ENCODE measurements at regions not wholly inside any gene's neighbourhood (a gene's known extent, or its start where the extent isn't known, plus 50 kb on each side); places are given as distances from the start of the nearest gene placed in this dataset.

DNA sequence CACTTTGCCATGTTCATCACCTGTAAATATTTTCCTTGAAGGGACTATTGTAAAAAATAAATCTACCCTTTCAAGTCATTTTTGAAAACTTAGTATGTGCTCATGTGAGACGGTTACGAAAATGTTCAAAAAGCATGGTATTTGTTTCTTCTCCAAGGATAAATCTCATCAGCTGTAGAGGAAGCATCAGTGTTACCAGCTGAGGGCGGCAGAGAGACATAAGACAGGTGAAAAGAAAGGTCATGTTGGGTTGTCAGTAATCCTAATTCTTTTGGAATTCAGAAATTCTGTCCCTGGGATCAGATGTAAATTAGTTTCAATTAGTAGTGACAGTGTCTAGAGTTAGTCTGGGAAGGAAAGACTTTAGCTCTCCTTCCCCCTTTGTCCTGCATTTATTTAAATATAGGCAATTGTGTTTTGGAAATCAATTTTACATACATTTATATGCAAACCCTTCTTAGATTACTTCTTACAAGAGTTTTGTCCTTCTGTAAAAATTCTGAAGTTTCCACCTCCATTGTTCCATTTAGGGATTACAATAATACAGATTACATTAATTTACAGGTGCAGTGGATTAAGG is 791.9 kb upstream of the CDH6 start:
- no peaks in the 10 kb centered on the region for H3K4me1 ChIP-seq (ENCODE audit: insufficient read depth)
- H3K27me3 ChIP-seq (ENCODE audit: insufficient read depth), result no peaks in the 10 kb centered on the region
- Mint-ChIP-seq H3K9me3 (no peaks in the 10 kb centered on the region), H3K4me1 (peaks cover 12% of the 10 kb centered on the region; the same call in 2 of the 3 replicates), H3K4me3 (no peak overlapping the region), H3K27me3 (ENCODE audit: insufficient read depth, low read depth, poor library complexity) (no peaks in the 10 kb centered on the region), H3K27ac (no peak overlapping the region), H3K36me3 (ENCODE audit: low read depth) (no peaks in the 10 kb centered on the region)
- no peak overlapping the region for H3K4me3 ChIP-seq
- H2AFZ ChIP-seq, result no peak overlapping the region
- no peak overlapping the region for H3K4me2 ChIP-seq
- no peaks in the 10 kb centered on the region for H3K36me3 ChIP-seq (ENCODE audit: insufficient read depth)
- H3K79me2 ChIP-seq (replicated peaks; ENCODE audit: insufficient read depth), result no peaks in the 10 kb centered on the region
- no peaks in the 10 kb centered on the region for H3K9me2 ChIP-seq (ENCODE audit: insufficient read depth)
- peak; percentile 85 for DNase-seq (ENCODE audit: low spot score)
- H3F3A ChIP-seq (replicated peaks; ENCODE audit: low read depth), result no peaks in the 10 kb centered on the region
- H4K20me1 ChIP-seq (replicated peaks; ENCODE audit: insufficient read depth), result no peaks in the 10 kb centered on the region
- ATAC-seq, result peak; percentile 68
- H3K27ac ChIP-seq (ENCODE audit: low read depth), result no peak overlapping the region
- no peak for TF ChIP-seq POLR2AphosphoS5 (IDR thresholded peaks at IDR 0.05; ENCODE audit: low read depth)
- TF ChIP-seq, protein P1, sequence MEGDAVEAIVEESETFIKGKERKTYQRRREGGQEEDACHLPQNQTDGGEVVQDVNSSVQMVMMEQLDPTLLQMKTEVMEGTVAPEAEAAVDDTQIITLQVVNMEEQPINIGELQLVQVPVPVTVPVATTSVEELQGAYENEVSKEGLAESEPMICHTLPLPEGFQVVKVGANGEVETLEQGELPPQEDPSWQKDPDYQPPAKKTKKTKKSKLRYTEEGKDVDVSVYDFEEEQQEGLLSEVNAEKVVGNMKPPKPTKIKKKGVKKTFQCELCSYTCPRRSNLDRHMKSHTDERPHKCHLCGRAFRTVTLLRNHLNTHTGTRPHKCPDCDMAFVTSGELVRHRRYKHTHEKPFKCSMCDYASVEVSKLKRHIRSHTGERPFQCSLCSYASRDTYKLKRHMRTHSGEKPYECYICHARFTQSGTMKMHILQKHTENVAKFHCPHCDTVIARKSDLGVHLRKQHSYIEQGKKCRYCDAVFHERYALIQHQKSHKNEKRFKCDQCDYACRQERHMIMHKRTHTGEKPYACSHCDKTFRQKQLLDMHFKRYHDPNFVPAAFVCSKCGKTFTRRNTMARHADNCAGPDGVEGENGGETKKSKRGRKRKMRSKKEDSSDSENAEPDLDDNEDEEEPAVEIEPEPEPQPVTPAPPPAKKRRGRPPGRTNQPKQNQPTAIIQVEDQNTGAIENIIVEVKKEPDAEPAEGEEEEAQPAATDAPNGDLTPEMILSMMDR (conservative IDR thresholded peaks at IDR 0.05; ENCODE audit: low read depth in 2 of 2), result peak; percentile 74 to 77
- no peak for TF ChIP-seq ZNF331 (CRISPR knock-in tag; IDR thresholded peaks at IDR 0.05; ENCODE audit: low read depth)
- TF ChIP-seq, protein P2, sequence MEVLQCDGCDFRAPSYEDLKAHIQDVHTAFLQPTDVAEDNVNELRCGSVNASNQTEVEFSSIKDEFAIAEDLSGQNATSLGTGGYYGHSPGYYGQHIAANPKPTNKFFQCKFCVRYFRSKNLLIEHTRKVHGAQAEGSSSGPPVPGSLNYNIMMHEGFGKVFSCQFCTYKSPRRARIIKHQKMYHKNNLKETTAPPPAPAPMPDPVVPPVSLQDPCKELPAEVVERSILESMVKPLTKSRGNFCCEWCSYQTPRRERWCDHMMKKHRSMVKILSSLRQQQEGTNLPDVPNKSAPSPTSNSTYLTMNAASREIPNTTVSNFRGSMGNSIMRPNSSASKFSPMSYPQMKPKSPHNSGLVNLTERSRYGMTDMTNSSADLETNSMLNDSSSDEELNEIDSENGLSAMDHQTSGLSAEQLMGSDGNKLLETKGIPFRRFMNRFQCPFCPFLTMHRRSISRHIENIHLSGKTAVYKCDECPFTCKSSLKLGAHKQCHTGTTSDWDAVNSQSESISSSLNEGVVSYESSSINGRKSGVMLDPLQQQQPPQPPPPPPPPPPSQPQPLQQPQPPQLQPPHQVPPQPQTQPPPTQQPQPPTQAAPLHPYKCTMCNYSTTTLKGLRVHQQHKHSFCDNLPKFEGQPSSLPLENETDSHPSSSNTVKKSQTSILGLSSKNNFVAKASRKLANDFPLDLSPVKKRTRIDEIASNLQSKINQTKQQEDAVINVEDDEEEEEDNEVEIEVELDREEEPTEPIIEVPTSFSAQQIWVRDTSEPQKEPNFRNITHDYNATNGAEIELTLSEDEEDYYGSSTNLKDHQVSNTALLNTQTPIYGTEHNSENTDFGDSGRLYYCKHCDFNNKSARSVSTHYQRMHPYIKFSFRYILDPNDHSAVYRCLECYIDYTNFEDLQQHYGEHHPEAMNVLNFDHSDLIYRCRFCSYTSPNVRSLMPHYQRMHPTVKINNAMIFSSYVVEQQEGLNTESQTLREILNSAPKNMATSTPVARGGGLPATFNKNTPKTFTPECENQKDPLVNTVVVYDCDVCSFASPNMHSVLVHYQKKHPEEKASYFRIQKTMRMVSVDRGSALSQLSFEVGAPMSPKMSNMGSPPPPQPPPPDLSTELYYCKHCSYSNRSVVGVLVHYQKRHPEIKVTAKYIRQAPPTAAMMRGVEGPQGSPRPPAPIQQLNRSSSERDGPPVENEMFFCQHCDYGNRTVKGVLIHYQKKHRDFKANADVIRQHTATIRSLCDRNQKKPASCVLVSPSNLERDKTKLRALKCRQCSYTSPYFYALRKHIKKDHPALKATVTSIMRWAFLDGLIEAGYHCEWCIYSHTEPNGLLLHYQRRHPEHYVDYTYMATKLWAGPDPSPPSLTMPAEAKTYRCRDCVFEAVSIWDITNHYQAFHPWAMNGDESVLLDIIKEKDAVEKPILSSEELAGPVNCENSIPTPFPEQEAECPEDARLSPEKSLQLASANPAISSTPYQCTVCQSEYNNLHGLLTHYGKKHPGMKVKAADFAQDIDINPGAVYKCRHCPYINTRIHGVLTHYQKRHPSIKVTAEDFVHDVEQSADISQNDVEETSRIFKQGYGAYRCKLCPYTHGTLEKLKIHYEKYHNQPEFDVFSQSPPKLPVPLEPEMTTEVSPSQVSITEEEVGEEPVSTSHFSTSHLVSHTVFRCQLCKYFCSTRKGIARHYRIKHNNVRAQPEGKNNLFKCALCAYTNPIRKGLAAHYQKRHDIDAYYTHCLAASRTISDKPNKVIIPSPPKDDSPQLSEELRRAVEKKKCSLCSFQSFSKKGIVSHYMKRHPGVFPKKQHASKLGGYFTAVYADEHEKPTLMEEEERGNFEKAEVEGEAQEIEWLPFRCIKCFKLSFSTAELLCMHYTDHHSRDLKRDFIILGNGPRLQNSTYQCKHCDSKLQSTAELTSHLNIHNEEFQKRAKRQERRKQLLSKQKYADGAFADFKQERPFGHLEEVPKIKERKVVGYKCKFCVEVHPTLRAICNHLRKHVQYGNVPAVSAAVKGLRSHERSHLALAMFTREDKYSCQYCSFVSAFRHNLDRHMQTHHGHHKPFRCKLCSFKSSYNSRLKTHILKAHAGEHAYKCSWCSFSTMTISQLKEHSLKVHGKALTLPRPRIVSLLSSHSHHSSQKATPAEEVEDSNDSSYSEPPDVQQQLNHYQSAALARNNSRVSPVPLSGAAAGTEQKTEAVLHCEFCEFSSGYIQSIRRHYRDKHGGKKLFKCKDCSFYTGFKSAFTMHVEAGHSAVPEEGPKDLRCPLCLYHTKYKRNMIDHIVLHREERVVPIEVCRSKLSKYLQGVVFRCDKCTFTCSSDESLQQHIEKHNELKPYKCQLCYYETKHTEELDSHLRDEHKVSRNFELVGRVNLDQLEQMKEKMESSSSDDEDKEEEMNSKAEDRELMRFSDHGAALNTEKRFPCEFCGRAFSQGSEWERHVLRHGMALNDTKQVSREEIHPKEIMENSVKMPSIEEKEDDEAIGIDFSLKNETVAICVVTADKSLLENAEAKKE (CRISPR knock-in tag; IDR thresholded peaks at IDR 0.05), result no peak
- TF ChIP-seq, protein P3, sequence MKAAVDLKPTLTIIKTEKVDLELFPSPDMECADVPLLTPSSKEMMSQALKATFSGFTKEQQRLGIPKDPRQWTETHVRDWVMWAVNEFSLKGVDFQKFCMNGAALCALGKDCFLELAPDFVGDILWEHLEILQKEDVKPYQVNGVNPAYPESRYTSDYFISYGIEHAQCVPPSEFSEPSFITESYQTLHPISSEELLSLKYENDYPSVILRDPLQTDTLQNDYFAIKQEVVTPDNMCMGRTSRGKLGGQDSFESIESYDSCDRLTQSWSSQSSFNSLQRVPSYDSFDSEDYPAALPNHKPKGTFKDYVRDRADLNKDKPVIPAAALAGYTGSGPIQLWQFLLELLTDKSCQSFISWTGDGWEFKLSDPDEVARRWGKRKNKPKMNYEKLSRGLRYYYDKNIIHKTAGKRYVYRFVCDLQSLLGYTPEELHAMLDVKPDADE (IDR thresholded peaks at IDR 0.05), result no peak
- no peak for TF ChIP-seq EZH2phosphoT487 (IDR thresholded peaks at IDR 0.05; ENCODE audit: unreplicated experiment)
- no peak for TF ChIP-seq STAT1 (IDR thresholded peaks at IDR 0.05; ENCODE audit: unreplicated experiment)

Measured in GM23338 (cell line).